ENCODE measurements at regions not wholly inside any gene's neighbourhood (a gene's known extent, or its start where the extent isn't known, plus 50 kb on each side); places are given as distances from the start of the nearest gene placed in this dataset.

DNA sequence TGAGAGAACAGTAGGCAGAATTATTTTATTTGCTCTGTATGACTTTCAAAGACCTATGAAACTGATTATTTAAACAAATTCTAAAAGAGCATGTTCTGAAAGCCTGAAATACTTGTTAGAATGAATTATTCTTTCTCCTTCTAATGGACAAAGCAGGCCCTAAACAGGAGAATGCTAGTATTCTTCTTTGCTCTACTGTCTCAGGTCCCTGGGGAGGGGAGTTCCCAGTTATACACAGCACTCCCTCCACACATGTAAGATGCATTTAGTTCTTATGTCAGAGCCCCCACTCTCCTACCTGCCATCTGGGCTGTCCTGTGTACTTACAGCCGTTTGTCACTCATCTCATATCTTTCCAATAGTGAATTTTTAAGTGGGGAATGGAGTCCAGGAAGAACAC is 633.5 kb upstream of the ANKRD30A start:
- TF ChIP-seq, protein P1, sequence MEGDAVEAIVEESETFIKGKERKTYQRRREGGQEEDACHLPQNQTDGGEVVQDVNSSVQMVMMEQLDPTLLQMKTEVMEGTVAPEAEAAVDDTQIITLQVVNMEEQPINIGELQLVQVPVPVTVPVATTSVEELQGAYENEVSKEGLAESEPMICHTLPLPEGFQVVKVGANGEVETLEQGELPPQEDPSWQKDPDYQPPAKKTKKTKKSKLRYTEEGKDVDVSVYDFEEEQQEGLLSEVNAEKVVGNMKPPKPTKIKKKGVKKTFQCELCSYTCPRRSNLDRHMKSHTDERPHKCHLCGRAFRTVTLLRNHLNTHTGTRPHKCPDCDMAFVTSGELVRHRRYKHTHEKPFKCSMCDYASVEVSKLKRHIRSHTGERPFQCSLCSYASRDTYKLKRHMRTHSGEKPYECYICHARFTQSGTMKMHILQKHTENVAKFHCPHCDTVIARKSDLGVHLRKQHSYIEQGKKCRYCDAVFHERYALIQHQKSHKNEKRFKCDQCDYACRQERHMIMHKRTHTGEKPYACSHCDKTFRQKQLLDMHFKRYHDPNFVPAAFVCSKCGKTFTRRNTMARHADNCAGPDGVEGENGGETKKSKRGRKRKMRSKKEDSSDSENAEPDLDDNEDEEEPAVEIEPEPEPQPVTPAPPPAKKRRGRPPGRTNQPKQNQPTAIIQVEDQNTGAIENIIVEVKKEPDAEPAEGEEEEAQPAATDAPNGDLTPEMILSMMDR (IDR thresholded peaks at IDR 0.05) = no peak
- TF ChIP-seq EP300 (IDR thresholded peaks at IDR 0.05) (no peak), POLR2AphosphoS5 (IDR thresholded peaks at IDR 0.05) (no peak)

Measured in upper lobe of left lung (tissue), 4 donors.